ENCODE measurements at regions not wholly inside any gene's neighbourhood (a gene's known extent, or its start where the extent isn't known, plus 50 kb on each side); places are given as distances from the start of the nearest gene placed in this dataset.

DNA sequence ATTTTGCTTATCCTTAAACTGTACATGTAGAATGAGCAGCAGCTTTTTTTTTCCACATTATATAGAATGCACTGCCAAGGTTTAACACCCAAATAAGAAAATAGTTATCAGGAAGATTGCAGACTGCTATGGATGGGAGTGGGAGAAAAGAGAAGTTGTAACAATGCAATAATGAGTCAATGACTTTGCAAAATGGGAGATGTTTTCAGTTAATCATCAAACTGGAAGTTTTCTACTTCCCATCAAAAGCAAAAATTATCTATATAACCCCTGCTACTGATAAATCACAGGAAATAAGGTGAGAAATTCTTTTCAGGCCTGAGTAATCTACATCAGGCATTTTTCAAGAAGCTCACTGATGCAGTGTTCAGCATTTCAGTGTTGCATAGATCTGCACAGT, 309.1 kb downstream of the GXYLT1 start:
- no peak overlapping the region for H3K4me3 ChIP-seq (ENCODE audit: low read depth, low read length)
- TF ChIP-seq, protein P1, sequence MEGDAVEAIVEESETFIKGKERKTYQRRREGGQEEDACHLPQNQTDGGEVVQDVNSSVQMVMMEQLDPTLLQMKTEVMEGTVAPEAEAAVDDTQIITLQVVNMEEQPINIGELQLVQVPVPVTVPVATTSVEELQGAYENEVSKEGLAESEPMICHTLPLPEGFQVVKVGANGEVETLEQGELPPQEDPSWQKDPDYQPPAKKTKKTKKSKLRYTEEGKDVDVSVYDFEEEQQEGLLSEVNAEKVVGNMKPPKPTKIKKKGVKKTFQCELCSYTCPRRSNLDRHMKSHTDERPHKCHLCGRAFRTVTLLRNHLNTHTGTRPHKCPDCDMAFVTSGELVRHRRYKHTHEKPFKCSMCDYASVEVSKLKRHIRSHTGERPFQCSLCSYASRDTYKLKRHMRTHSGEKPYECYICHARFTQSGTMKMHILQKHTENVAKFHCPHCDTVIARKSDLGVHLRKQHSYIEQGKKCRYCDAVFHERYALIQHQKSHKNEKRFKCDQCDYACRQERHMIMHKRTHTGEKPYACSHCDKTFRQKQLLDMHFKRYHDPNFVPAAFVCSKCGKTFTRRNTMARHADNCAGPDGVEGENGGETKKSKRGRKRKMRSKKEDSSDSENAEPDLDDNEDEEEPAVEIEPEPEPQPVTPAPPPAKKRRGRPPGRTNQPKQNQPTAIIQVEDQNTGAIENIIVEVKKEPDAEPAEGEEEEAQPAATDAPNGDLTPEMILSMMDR (IDR thresholded peaks at IDR 0.05; ENCODE audit: borderline replicate concordance, insufficient read depth, low read depth, low read length), result no peak

DNA sequence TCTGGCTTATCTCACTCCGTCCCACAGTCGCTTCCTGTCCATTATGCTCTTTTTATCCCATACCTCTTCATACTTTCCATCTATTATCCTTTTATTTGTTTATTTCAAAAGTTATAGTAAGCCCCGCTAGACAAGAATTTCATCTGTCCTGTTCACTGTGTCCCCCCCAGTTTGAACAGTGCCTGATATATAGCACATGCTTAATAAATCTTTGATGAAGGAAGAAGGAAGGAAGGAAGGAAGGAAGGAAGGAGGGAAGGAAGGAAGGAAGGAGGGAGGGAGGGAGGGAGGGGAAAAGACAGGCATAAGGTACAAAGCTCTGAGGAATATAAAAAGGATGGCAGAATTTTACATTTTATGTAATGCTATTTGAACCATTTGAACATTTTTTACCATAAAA, 324.7 kb downstream of the GXYLT1 start:
- no peak overlapping the region for H3K4me3 ChIP-seq (ENCODE audit: low read depth, low read length)
- TF ChIP-seq, protein P1 (IDR thresholded peaks at IDR 0.05; ENCODE audit: borderline replicate concordance, insufficient read depth, low read depth, low read length), result no peak

DNA sequence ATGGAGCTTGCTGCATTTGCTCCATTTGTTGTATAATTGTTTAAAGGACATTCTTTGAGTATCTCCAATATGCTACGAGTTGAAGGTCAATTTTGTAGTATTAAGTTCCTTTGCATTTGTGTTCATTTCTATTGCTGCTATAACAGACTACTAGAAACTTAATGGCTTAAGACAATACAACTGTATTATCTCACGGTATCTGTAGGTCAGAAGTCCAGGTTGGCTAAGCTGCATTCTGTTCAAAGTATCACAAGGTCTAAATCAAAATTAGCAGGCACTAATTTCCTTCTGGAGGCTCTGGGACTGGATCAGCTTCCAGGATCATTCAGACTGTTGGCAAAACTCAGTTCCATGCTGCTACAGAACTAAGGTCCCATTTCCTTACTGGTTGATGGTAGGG, 340.6 kb downstream of the GXYLT1 start:
- no peak overlapping the region for H3K4me3 ChIP-seq (ENCODE audit: low read depth, low read length)
- TF ChIP-seq, protein P1 (IDR thresholded peaks at IDR 0.05; ENCODE audit: borderline replicate concordance, insufficient read depth, low read depth, low read length), result no peak

DNA sequence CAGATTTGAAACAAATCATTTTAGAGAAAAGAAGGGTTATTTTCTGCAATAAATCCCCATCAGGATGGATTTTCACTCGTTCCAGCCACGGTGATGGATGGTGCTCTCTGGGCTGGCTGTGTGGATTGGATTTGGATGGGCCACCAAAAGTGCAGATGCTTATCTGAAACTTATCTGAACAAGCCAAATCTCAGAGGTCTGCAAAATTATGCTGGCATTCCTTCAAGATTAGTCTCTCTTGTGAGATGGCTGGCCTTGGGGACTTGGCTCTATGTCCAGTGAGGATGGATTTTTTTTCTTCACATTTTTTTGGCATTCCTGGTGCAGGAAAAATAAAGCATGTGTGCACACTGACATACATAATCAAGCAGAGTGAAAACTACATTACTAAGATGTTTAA, 341.9 kb downstream of the GXYLT1 start:
- TF ChIP-seq, protein P1 (IDR thresholded peaks at IDR 0.05; ENCODE audit: borderline replicate concordance, insufficient read depth, low read depth, low read length), result no peak
- no peak overlapping the region for H3K4me3 ChIP-seq (ENCODE audit: low read depth, low read length)

DNA sequence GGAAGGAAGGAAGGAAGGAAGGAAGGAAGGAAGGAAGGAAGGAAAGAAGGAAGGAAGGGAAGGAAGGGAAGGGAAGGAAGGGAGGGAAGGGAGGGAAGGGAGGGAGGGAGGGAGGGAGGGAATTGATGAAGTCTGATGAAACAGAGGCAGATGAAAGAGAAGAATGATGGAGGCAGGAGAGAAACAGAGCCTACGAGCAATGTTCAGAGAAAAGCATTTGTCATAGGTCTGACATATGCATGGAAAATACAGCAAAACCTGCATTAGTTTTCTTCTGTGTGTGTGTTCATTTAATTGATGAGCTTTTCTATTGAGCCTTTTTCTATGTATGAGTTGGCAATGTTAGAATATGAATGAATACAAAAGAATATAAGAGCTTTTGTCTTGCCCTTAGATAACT, 343.4 kb downstream of the GXYLT1 start:
- no peak overlapping the region for H3K4me3 ChIP-seq (ENCODE audit: low read depth, low read length)
- TF ChIP-seq, protein P1 (IDR thresholded peaks at IDR 0.05; ENCODE audit: borderline replicate concordance, insufficient read depth, low read depth, low read length), result no peak

DNA sequence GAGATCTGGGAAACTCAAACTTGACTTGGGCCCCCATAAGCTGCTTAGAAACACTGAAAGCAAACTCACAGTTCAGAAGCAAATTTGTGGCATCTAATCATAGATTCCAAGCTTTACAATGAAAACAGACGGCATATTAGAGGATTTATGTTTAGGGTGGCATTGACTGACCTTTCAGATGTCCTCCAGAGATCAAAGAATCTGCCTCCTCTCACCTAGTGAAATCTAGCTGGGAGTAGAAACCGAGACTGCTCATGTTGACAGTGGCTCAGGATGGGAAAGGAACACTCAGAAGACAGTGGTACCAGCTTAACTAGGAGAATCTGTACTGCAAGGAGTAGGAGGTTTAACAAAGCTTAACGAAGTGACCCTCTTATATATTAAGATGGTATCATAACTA, 345.0 kb downstream of the GXYLT1 start:
- H3K4me3 ChIP-seq (ENCODE audit: low read depth, low read length), result no peak overlapping the region
- TF ChIP-seq, protein P1 (IDR thresholded peaks at IDR 0.05; ENCODE audit: borderline replicate concordance, insufficient read depth, low read depth, low read length), result no peak

DNA sequence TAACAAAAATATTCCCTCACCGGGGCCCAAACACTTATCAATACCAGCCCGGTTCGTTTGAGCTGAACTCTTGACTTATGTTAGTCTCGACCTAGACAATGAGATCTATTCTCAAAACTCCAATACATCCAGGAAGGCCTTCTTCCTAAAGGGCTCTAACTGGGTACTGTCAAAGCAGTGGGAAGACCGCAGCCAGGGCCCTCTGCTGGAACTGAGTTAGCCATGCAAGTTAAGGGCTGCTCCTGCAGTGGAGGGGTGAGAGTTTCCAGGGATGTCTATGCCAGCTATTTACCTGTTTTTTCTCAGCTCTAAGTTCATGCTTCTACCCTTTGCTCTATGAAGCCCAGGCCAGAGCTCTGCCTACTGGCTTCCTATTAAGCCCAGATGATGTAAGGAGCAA, 348.8 kb downstream of the GXYLT1 start:
- no peak overlapping the region for H3K4me3 ChIP-seq (ENCODE audit: low read depth, low read length)
- TF ChIP-seq, protein P1 (IDR thresholded peaks at IDR 0.05; ENCODE audit: borderline replicate concordance, insufficient read depth, low read depth, low read length), result no peak

Measured in GM12875 (cell line).